Stimulated activated naive CD8-positive, alpha-beta T cell treated with anti-CD3 and anti-CD28 coated beads, Interleukin-15, Interleukin-2, amounts not matched to agents 100 ng/mL and 50 ng/mL, for 24 hours (primary cell): ENCODE measurements at regions not wholly inside any gene's neighbourhood (a gene's known extent, or its start where the extent isn't known, plus 50 kb on each side); places are given as distances from the start of the nearest gene placed in this dataset.

Source experiments
- H3K27ac Mint-ChIP-seq: one replicate; pipeline ENCODE4 v1.8.0; 2021; ENCODE audit warnings: mild to moderate bottlenecking, mixed read lengths
- H3K27me3 Mint-ChIP-seq: one replicate; pipeline ENCODE4 v1.8.0; 2021; ENCODE audit warnings: mixed read lengths
- H3K36me3 Mint-ChIP-seq: one replicate; pipeline ENCODE4 v1.8.0; 2021; ENCODE audit warnings: low read depth, mixed read lengths
- H3K4me1 Mint-ChIP-seq: one replicate; pipeline ENCODE4 v1.8.0; 2021; ENCODE audit warnings: low read depth, mixed read lengths
- H3K4me3 Mint-ChIP-seq: one replicate; pipeline ENCODE4 v1.8.0; 2021; ENCODE audit warnings: mild to moderate bottlenecking, mixed read lengths
- H3K9me3 Mint-ChIP-seq: one replicate; pipeline ENCODE4 v1.8.0; 2021; ENCODE audit warnings: mixed read lengths

- Mint-ChIP-seq H3K27ac (no peak overlapping the region), H3K4me3 (no peak overlapping the region), H3K27me3 (no peaks in the 10 kb centered on the region), H3K9me3 (peaks cover 3% of the 10 kb centered on the region), H3K4me1 (no peaks in the 10 kb centered on the region), H3K36me3 (no peaks in the 10 kb centered on the region)
Measured at GRCh38 chr4:111821342-111821741, 323.9 kb upstream of the FAM241A start.

GRCh38 chr4:111836601-111837000 lies 308.7 kb upstream of the FAM241A start:
- H3K4me1 Mint-ChIP-seq: no peaks in the 10 kb centered on the region
- no peak overlapping the region for H3K27ac Mint-ChIP-seq
- no peaks in the 10 kb centered on the region for H3K36me3 Mint-ChIP-seq
- no peaks in the 10 kb centered on the region for H3K27me3 Mint-ChIP-seq
- H3K4me3 Mint-ChIP-seq: no peak overlapping the region
- H3K9me3 Mint-ChIP-seq: no peaks in the 10 kb centered on the region

- no peak overlapping the region for H3K27ac Mint-ChIP-seq
- H3K4me3 Mint-ChIP-seq: no peak overlapping the region
- no peaks in the 10 kb centered on the region for H3K9me3 Mint-ChIP-seq
- no peaks in the 10 kb centered on the region for H3K4me1 Mint-ChIP-seq
- no peaks in the 10 kb centered on the region for H3K27me3 Mint-ChIP-seq
- H3K36me3 Mint-ChIP-seq: no peaks in the 10 kb centered on the region
Measured at GRCh38 chr4:111837761-111838160, 307.5 kb upstream of the FAM241A start.

- H3K27ac Mint-ChIP-seq: no peak overlapping the region
- no peaks in the 10 kb centered on the region for H3K4me1 Mint-ChIP-seq
- no peaks in the 10 kb centered on the region for H3K36me3 Mint-ChIP-seq
- no peak overlapping the region for H3K4me3 Mint-ChIP-seq
- H3K27me3 Mint-ChIP-seq: no peaks in the 10 kb centered on the region
- no peaks in the 10 kb centered on the region for H3K9me3 Mint-ChIP-seq
Measured at GRCh38 chr4:111838406-111838930, 306.8 kb upstream of the FAM241A start.

- no peaks in the 10 kb centered on the region for H3K27me3 Mint-ChIP-seq
- H3K4me3 Mint-ChIP-seq: no peak overlapping the region
- H3K4me1 Mint-ChIP-seq: no peaks in the 10 kb centered on the region
- no peaks in the 10 kb centered on the region for H3K9me3 Mint-ChIP-seq
- no peak overlapping the region for H3K27ac Mint-ChIP-seq
- H3K36me3 Mint-ChIP-seq: no peaks in the 10 kb centered on the region
Measured at GRCh38 chr4:111839141-111839540, 306.1 kb upstream of the FAM241A start.

- Mint-ChIP-seq H3K36me3 (no peaks in the 10 kb centered on the region), H3K27me3 (no peaks in the 10 kb centered on the region), H3K27ac (no peak overlapping the region), H3K4me3 (no peak overlapping the region), H3K4me1 (no peaks in the 10 kb centered on the region), H3K9me3 (no peaks in the 10 kb centered on the region)
Measured at GRCh38 chr4:111842336-111842735, 302.9 kb upstream of the FAM241A start.

GRCh38 chr4:111847296-111848008 lies 297.8 kb upstream of the FAM241A start:
- H3K9me3 Mint-ChIP-seq: no peaks in the 10 kb centered on the region
- no peaks in the 10 kb centered on the region for H3K27me3 Mint-ChIP-seq
- H3K36me3 Mint-ChIP-seq: no peaks in the 10 kb centered on the region
- no peak overlapping the region for H3K4me3 Mint-ChIP-seq
- H3K27ac Mint-ChIP-seq: no peak overlapping the region
- H3K4me1 Mint-ChIP-seq: no peaks in the 10 kb centered on the region

- no peaks in the 10 kb centered on the region for H3K27me3 Mint-ChIP-seq
- H3K36me3 Mint-ChIP-seq: no peaks in the 10 kb centered on the region
- no peak overlapping the region for H3K4me3 Mint-ChIP-seq
- no peaks in the 10 kb centered on the region for H3K9me3 Mint-ChIP-seq
- no peak overlapping the region for H3K27ac Mint-ChIP-seq
- no peaks in the 10 kb centered on the region for H3K4me1 Mint-ChIP-seq
Measured at GRCh38 chr4:111849746-111850284, 295.4 kb upstream of the FAM241A start.

- Mint-ChIP-seq H3K27me3 (no peaks in the 10 kb centered on the region), H3K27ac (no peak overlapping the region), H3K9me3 (no peaks in the 10 kb centered on the region), H3K4me1 (no peaks in the 10 kb centered on the region), H3K4me3 (no peak overlapping the region), H3K36me3 (no peaks in the 10 kb centered on the region)
Measured at GRCh38 chr4:111854494-111855087, 290.7 kb upstream of the FAM241A start.

GRCh38 chr4:111855308-111855707 lies 289.9 kb upstream of the FAM241A start:
- Mint-ChIP-seq H3K4me1 (no peaks in the 10 kb centered on the region), H3K4me3 (no peak overlapping the region), H3K9me3 (no peaks in the 10 kb centered on the region), H3K36me3 (no peaks in the 10 kb centered on the region), H3K27ac (no peak overlapping the region), H3K27me3 (no peaks in the 10 kb centered on the region)

- Mint-ChIP-seq H3K4me1 (no peaks in the 10 kb centered on the region), H3K27ac (no peak overlapping the region), H3K4me3 (no peak overlapping the region), H3K9me3 (no peaks in the 10 kb centered on the region), H3K36me3 (no peaks in the 10 kb centered on the region), H3K27me3 (peaks cover 3% of the 10 kb centered on the region)
Measured at GRCh38 chr4:111864066-111864465, 281.2 kb upstream of the FAM241A start.

GRCh38 chr4:111869339-111869738 lies 275.9 kb upstream of the FAM241A start:
- no peaks in the 10 kb centered on the region for H3K9me3 Mint-ChIP-seq
- no peak overlapping the region for H3K27ac Mint-ChIP-seq
- H3K4me3 Mint-ChIP-seq: no peak overlapping the region
- H3K36me3 Mint-ChIP-seq: no peaks in the 10 kb centered on the region
- no peaks in the 10 kb centered on the region for H3K4me1 Mint-ChIP-seq
- peaks cover 3% of the 10 kb centered on the region for H3K27me3 Mint-ChIP-seq

GRCh38 chr4:111871802-111872201 lies 273.5 kb upstream of the FAM241A start:
- Mint-ChIP-seq H3K27ac (no peak overlapping the region), H3K27me3 (peaks cover 3% of the 10 kb centered on the region), H3K4me3 (no peak overlapping the region), H3K36me3 (no peaks in the 10 kb centered on the region), H3K9me3 (no peaks in the 10 kb centered on the region), H3K4me1 (no peaks in the 10 kb centered on the region)

- H3K9me3 Mint-ChIP-seq: no peaks in the 10 kb centered on the region
- H3K36me3 Mint-ChIP-seq: no peaks in the 10 kb centered on the region
- H3K4me1 Mint-ChIP-seq: no peaks in the 10 kb centered on the region
- no peak overlapping the region for H3K27ac Mint-ChIP-seq
- no peaks in the 10 kb centered on the region for H3K27me3 Mint-ChIP-seq
- no peak overlapping the region for H3K4me3 Mint-ChIP-seq
Measured at GRCh38 chr4:111873801-111874200, 271.5 kb upstream of the FAM241A start.

- Mint-ChIP-seq H3K4me3 (no peak overlapping the region), H3K27ac (no peak overlapping the region), H3K36me3 (no peaks in the 10 kb centered on the region), H3K9me3 (no peaks in the 10 kb centered on the region), H3K4me1 (no peaks in the 10 kb centered on the region), H3K27me3 (no peaks in the 10 kb centered on the region)
Measured at GRCh38 chr4:111879539-111879938, 265.7 kb upstream of the FAM241A start.
